SK-N-SH (cell line): ENCODE measurements at regions not wholly inside any gene's neighbourhood (a gene's known extent, or its start where the extent isn't known, plus 50 kb on each side); places are given as distances from the start of the nearest gene placed in this dataset.

Experiments used
- CTCF ChIA-PET: fragments of 300-600, 350-600 bp; formaldehyde crosslinking; extraction: SDS; loops from one replicate; lab custom pipeline; 2021; lab: Yijun Ruan, JAX
- POLR2A ChIA-PET: fragments of 350-600 bp; sonication (Branson Sonifier 250); formaldehyde crosslinking; extraction: SDS; loops from one replicate; lab custom pipeline; 2020; ENCODE audit warnings: antibody characterized with exemption, inconsistent platforms; lab: Yijun Ruan, JAX
- DNase-seq: peaks from one replicate; pipeline ENCODE4 v3.0.0; 2012
- H2AFZ ChIP-seq: fragments of 200-600 bp; sonication (generic); 2 replicates; pipeline ENCODE4 v1.8.1; 2016; ENCODE audit warnings: antibody characterized with exemption, mild to moderate bottlenecking, low read depth
- H3F3A ChIP-seq: fragments of 200-600 bp; sonication (generic); replicated peaks from 2 replicates; pipeline ENCODE3; 2016; ENCODE audit warnings: antibody characterized with exemption, mild to moderate bottlenecking; ENCODE audit not compliant: insufficient read depth
- H3K27ac ChIP-seq, 2 experiments: fragments of 200-500 bp in 1 of 2; fragments of 200-600 bp in 1 of 2; sonication (Bioruptor generic) in 1 of 2; sonication (generic), shearing (Covaris generic) in 1 of 2; 2 replicates each; pipeline versions ENCODE4 v1.5.1 to v1.6.1; 2014 to 2016; ENCODE audit warnings: low read depth in 2 of 2, inconsistent platforms in 1 of 2, low read length in 1 of 2, mild to moderate bottlenecking in 1 of 2, mixed read lengths in 1 of 2
- H3K27me3 ChIP-seq: fragments of 200-600 bp; sonication (generic), shearing (Covaris generic); 2 replicates; pipeline ENCODE4 v1.6.1; 2016; ENCODE audit warnings: mixed run types; ENCODE audit not compliant: insufficient read depth
- H3K36me3 ChIP-seq, 2 experiments: fragments of 200-500 bp in 1 of 2; fragments of 200-600 bp in 1 of 2; sonication (Bioruptor generic) in 1 of 2; sonication (generic) in 1 of 2; replicated peaks in 1 of 2; 2 replicates each; pipeline versions ENCODE3 to v1.5.1; 2014 to 2016; ENCODE audit warnings: low read length in 1 of 2, mild to moderate bottlenecking in 1 of 2; ENCODE audit not compliant: insufficient read depth in 2 of 2, control insufficient read depth in 1 of 2
- H3K4me1 ChIP-seq, 2 experiments: fragments of 200-500 bp in 1 of 2; fragments of 200-600 bp in 1 of 2; sonication (Bioruptor generic) in 1 of 2; sonication (generic), shearing (Covaris generic) in 1 of 2; 2 replicates each; pipeline versions ENCODE4 v1.5.1 to v1.6.1; 2014 to 2016; ENCODE audit warnings: low read depth in 1 of 2, low read length in 1 of 2, mixed run types in 1 of 2; ENCODE audit not compliant: insufficient read depth in 2 of 2, control insufficient read depth in 1 of 2
- H3K4me2 ChIP-seq: fragments of 200-600 bp; sonication (generic), shearing (Covaris generic); 2 replicates; pipeline ENCODE4 v1.6.1; 2017; ENCODE audit warnings: mixed run types
- H3K4me3 ChIP-seq, 2 experiments: fragments of 200-500 bp in 1 of 2; fragments of 200-600 bp in 1 of 2; sonication (Bioruptor generic) in 1 of 2; sonication (generic), shearing (Covaris generic) in 1 of 2; 2 replicates each; pipeline versions ENCODE4 v1.5.1 to v1.8.1; 2014 to 2016; ENCODE audit warnings: low read depth in 2 of 2, inconsistent platforms in 1 of 2, low read length in 1 of 2, mild to moderate bottlenecking in 1 of 2, mixed read lengths in 1 of 2, moderate library complexity in 1 of 2
- H3K79me2 ChIP-seq: fragments of 200-600 bp; sonication (generic); 2 replicates; pipeline ENCODE4 v1.8.1; 2017; ENCODE audit warnings: mild to moderate bottlenecking; ENCODE audit not compliant: insufficient read depth
- H3K9ac ChIP-seq: fragments of 200-600 bp; sonication (generic); 2 replicates; pipeline ENCODE4 v1.6.1; 2017; ENCODE audit warnings: mixed run types
- H3K9me2 ChIP-seq: fragments of 200-600 bp; sonication (generic); 2 replicates; pipeline ENCODE4 v1.6.1; 2017; ENCODE audit warnings: mixed run types
- H3K9me3 ChIP-seq: fragments of 200-600 bp; sonication (generic); 2 replicates; pipeline ENCODE4 v1.6.1; 2017; ENCODE audit warnings: mixed run types, mild to moderate bottlenecking, moderate library complexity
- H4K20me1 ChIP-seq: fragments of 200-600 bp; sonication (generic); 2 replicates; pipeline ENCODE4 v1.6.1; 2017; ENCODE audit warnings: mild to moderate bottlenecking, mixed run types; ENCODE audit not compliant: insufficient read depth
- ELF1 ChIP-seq: IDR thresholded peaks from 2 replicates; pipeline ENCODE4 v1.4.0; 2012
- EP300 ChIP-seq, 2 experiments: IDR thresholded peaks; 2 replicates each; pipeline versions ENCODE4 v1.4.0 to v1.6.1; 2012; ENCODE audit warnings: borderline replicate concordance in 1 of 2, low read depth in 1 of 2, low read length in 1 of 2
- FOSL2 ChIP-seq: IDR thresholded peaks from 2 replicates; pipeline ENCODE4 v1.4.0; 2012; ENCODE audit warnings: low read depth, mild to moderate bottlenecking, moderate library complexity, borderline replicate concordance
- FOXJ3 ChIP-seq: sonication (generic); formaldehyde crosslinking; IDR thresholded peaks from 2 replicates; pipeline ENCODE4 v1.5.1; 2020; ENCODE audit warnings: mild to moderate bottlenecking, missing genetic modification reagents
- FOXM1 ChIP-seq: IDR thresholded peaks from 2 replicates; pipeline ENCODE4 v1.4.0; 2012; ENCODE audit warnings: low read depth, mild to moderate bottlenecking
- MEF2A ChIP-seq: IDR thresholded peaks from 2 replicates; pipeline ENCODE4 v1.4.0; 2012; ENCODE audit warnings: low read depth, borderline replicate concordance
- NFIC ChIP-seq: IDR thresholded peaks from 2 replicates; pipeline ENCODE4 v1.4.0; 2012; ENCODE audit warnings: borderline replicate concordance
- NRF1 ChIP-seq: IDR thresholded peaks from 2 replicates; pipeline ENCODE4 v1.6.1; 2012; ENCODE audit warnings: low read depth, mild to moderate bottlenecking, low read length
- POLR2AphosphoS5 ChIP-seq: IDR thresholded peaks from 2 replicates; pipeline ENCODE4 v1.6.1; 2012; ENCODE audit warnings: low read depth, low read length
- RAD21 ChIP-seq: IDR thresholded peaks from 2 replicates; pipeline ENCODE4 v1.6.1; 2012; ENCODE audit warnings: mild to moderate bottlenecking, low read length
- RFX5 ChIP-seq: IDR thresholded peaks from 2 replicates; pipeline ENCODE4 v1.6.1; 2012; ENCODE audit warnings: mild to moderate bottlenecking, improper control_type of control experiment, low read length
- RXRA ChIP-seq: IDR thresholded peaks from 2 replicates; pipeline ENCODE4 v1.4.0; 2012; ENCODE audit warnings: low read depth, mild to moderate bottlenecking, borderline replicate concordance
- SIN3A ChIP-seq: IDR thresholded peaks from 2 replicates; pipeline ENCODE4 v1.6.1; 2012; ENCODE audit warnings: low read depth, mild to moderate bottlenecking, low read length, moderate library complexity, borderline replicate concordance
- SMC3 ChIP-seq: IDR thresholded peaks from 2 replicates; pipeline ENCODE4 v1.6.1; 2012; ENCODE audit warnings: low read depth, low read length, improper control_type of control experiment
- TAF1 ChIP-seq: IDR thresholded peaks from 2 replicates; pipeline ENCODE4 v1.6.1; 2012; ENCODE audit warnings: low read depth, mild to moderate bottlenecking, low read length, moderate library complexity, borderline replicate concordance
- TCF12 ChIP-seq: IDR thresholded peaks from 2 replicates; pipeline ENCODE4 v1.4.0; 2012
- TEAD4 ChIP-seq: IDR thresholded peaks from 2 replicates; pipeline ENCODE4 v1.4.0; 2012; ENCODE audit warnings: mild to moderate bottlenecking, borderline replicate concordance; ENCODE audit not compliant: insufficient read depth
- ZBTB33 ChIP-seq: IDR thresholded peaks from 2 replicates; pipeline ENCODE4 v1.4.0; 2012; ENCODE audit warnings: low read depth, borderline replicate concordance
- WGBS: methylation state at CpG from one replicate; pipeline ENCODE4 v1.1.6; 2017; ENCODE audit warnings: low lambda C conversion rate; 5-methylcytosine and 5-hydroxymethylcytosine counted together
- TF ChIP-seq, protein P1 (sequence below): fragments of 150-350 bp; IDR thresholded peaks from 2 replicates; pipeline ENCODE4 v1.6.1; 2016; ENCODE audit warnings: mild to moderate bottlenecking, low read depth, low read length
- TF ChIP-seq, protein P2 (sequence below): IDR thresholded peaks from 2 replicates; pipeline ENCODE4 v1.4.0; 2012; ENCODE audit warnings: low read depth

DNA sequence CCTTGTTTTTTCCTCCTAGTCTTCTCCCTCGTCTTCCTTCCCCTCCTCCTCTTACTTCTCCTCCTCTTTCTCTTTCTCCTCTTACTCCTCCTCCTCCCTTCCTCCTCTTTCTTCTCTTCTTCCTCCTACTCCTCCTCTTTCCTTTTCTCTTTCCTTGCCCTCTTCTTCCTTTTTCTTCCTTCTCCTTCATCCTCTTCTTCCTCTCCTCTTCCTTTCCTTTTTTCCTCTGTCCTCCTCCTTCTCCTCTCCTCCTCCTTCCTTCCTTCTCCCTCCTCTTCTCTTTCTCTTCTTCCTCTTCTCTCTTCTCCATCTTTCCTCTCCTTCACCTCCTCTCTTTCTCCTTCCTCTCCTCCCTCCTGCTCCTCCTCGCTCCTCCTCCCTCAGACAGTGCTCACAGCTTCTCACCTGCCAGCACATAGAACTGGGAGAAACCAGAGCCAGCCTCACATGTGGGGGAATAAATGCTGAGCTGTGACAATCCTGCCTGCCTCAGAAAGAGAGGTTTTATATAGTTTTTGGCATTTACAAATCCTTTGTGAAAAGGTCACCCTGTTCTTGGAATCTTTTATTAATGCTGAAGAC, 84.3 kb upstream of the NLRP1 start:
- WGBS, result 0% methylated on average over 2 of the region's 2 CpGs
- ChIA-PET POLR2A (no interaction called here), CTCF (interaction anchor here (1.6 kb wide), 1 partner anchor 37 kb away, joined by 3 read pairs; no protein-coding TSS in a partner anchor)
- Histone ChIP-seq H3K4me2 (no peak overlapping the region), H3F3A (no peaks in the 10 kb centered on the region), H3K27ac (no peak overlapping the region), H3K36me3 (no peaks in the 10 kb centered on the region), H3K9ac (no peak overlapping the region), H3K4me3 (no peak overlapping the region), H3K9me3 (no peaks in the 10 kb centered on the region), H3K27me3 (peaks cover 39% of the 10 kb centered on the region; the same call in 1 of the 2 replicates), H3K79me2 (no peaks in the 10 kb centered on the region), H2AFZ (no peak overlapping the region), H3K9me2 (no peaks in the 10 kb centered on the region), H4K20me1 (no peaks in the 10 kb centered on the region), H3K4me1 (no peaks in the 10 kb centered on the region; a peak in 1 of 4 replicates)
- TF ChIP-seq SIN3A (no peak), RFX5 (no peak), FOXM1 (no peak), POLR2AphosphoS5 (no peak), RXRA (no peak), TEAD4 (no peak), ZBTB33 (no peak), RAD21 (no peak), ELF1 (no peak), SMC3 (no peak), TCF12 (no peak), TAF1 (no peak), NRF1 (no peak), FOXJ3 (CRISPR knock-in tag) (no peak), EP300 (IDR thresholded peaks at IDR 0.05; ENCODE audit: borderline replicate concordance in 1 of 2, low read depth in 1 of 2, low read length in 1 of 2) (no peak), FOSL2 (no peak), NFIC (no peak), MEF2A (no peak)
- TF ChIP-seq, protein P1, sequence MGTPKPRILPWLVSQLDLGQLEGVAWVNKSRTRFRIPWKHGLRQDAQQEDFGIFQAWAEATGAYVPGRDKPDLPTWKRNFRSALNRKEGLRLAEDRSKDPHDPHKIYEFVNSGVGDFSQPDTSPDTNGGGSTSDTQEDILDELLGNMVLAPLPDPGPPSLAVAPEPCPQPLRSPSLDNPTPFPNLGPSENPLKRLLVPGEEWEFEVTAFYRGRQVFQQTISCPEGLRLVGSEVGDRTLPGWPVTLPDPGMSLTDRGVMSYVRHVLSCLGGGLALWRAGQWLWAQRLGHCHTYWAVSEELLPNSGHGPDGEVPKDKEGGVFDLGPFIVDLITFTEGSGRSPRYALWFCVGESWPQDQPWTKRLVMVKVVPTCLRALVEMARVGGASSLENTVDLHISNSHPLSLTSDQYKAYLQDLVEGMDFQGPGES, result no peak
- TF ChIP-seq, protein P2, sequence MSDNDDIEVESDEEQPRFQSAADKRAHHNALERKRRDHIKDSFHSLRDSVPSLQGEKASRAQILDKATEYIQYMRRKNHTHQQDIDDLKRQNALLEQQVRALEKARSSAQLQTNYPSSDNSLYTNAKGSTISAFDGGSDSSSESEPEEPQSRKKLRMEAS, result no peak
- no peak for DNase-seq
